A673 (cell line): ENCODE measurements at regions not wholly inside any gene's neighbourhood (a gene's known extent, or its start where the extent isn't known, plus 50 kb on each side); places are given as distances from the start of the nearest gene placed in this dataset.
A peak's percentile ranks its signal among the peaks of the same experiment; 100 is the strongest.

Source experiments
- BruUV-seq: library from RNA; stranded (reverse); fragments of 400-500 nt; replicated peaks from 2 replicates; lab custom pipeline; 2021; lab: Mats Ljungman, UMichigan
- CTCF ChIA-PET: fragments of 300-600 bp; sonication (Branson Sonifier 250); formaldehyde crosslinking; loops from one replicate; lab custom pipeline; 2022; ENCODE audit warnings: antibody characterized with exemption; lab: Charles Lee
- POLR2A ChIA-PET: fragments of 300-600 bp; sonication (Branson Sonifier 250); formaldehyde crosslinking; loops from one replicate; lab custom pipeline; 2022; ENCODE audit warnings: antibody characterized with exemption; ENCODE audit not compliant: low non-redundant PET; lab: Charles Lee
- DNase-seq: peaks from one replicate; pipeline ENCODE4 v3.0.0-alpha.2; 2015; ENCODE audit warnings: low spot score
- H3K27ac ChIP-seq: fragments of 200-600 bp; sonication (generic); 2 replicates; pipeline ENCODE4 v1.5.1; 2016; ENCODE audit warnings: mixed run types, low read depth, mild to moderate bottlenecking, mixed read lengths, antibody characterized with exemption, low read length; ENCODE audit not compliant: poor library complexity, severe bottlenecking
- H3K27me3 ChIP-seq: fragments of 200-600 bp; sonication (generic); replicated peaks from 2 replicates; pipeline ENCODE4 v1.6.1; 2017; ENCODE audit warnings: mixed run types, low read depth, mild to moderate bottlenecking, mixed read lengths, antibody characterized with exemption, low read length; ENCODE audit not compliant: insufficient read depth, poor library complexity
- H3K36me3 ChIP-seq: fragments of 200-600 bp; sonication (generic); 2 replicates; pipeline ENCODE4 v1.6.1; 2016; ENCODE audit warnings: mixed run types, mild to moderate bottlenecking, mixed read lengths, antibody characterized with exemption, low read length; ENCODE audit not compliant: insufficient read depth, poor library complexity, severe bottlenecking
- H3K4me1 ChIP-seq: fragments of 200-600 bp; sonication (generic); 2 replicates; pipeline ENCODE4 v1.6.1; 2017; ENCODE audit warnings: mixed run types, mild to moderate bottlenecking, mixed read lengths, antibody characterized with exemption, low read length; ENCODE audit not compliant: insufficient read depth, poor library complexity, severe bottlenecking
- H3K4me3 ChIP-seq: fragments of 200-600 bp; sonication (generic); 2 replicates; pipeline ENCODE4 v1.5.1; 2016; ENCODE audit warnings: low read depth, mixed run types, mild to moderate bottlenecking, mixed read lengths, low read length; ENCODE audit not compliant: poor library complexity, severe bottlenecking
- H3K9me3 ChIP-seq: fragments of 200-600 bp; sonication (generic); 2 replicates; pipeline ENCODE4 v1.6.1; 2016; ENCODE audit warnings: mixed run types, low read depth, mild to moderate bottlenecking, mixed read lengths, antibody characterized with exemption, low read length; ENCODE audit not compliant: poor library complexity, severe bottlenecking
- EZH2 ChIP-seq: fragments of 200-600 bp; sonication (generic); IDR thresholded peaks from 2 replicates; pipeline ENCODE4 v1.6.1; 2017; ENCODE audit warnings: borderline replicate concordance, low read depth, mild to moderate bottlenecking, mixed read lengths, antibody characterized with exemption, low read length; ENCODE audit not compliant: poor library complexity, severe bottlenecking
- intact Hi-C: fragments of 100-400 bp; cut with micrococcal nuclease; formaldehyde crosslinking; loops from one replicate; pipeline ENCODE4 v1.10.0; 2022; ENCODE audit not compliant: unreplicated experiment
- TF ChIP-seq, protein P1 (sequence below): fragments of 300-800, 200-600 bp; sonication (generic); conservative IDR thresholded peaks from 2 replicates; pipeline ENCODE4 v1.5.1; 2017; ENCODE audit warnings: low read depth, mild to moderate bottlenecking, antibody characterized with exemption, low read length, moderate library complexity, mixed read lengths

GRCh38 chr4:189362364-189362763 lies 578.3 kb upstream of the FRG1 start:
- Histone ChIP-seq H3K27ac (peak overlapping the region; percentile 16), H3K36me3 (no peaks in the 10 kb centered on the region), H3K9me3 (no peaks in the 10 kb centered on the region), H3K4me1 (peaks cover 7% of the 10 kb centered on the region), H3K27me3 (no peaks in the 10 kb centered on the region), H3K4me3 (peak overlapping the region; percentile 49)
- CTCF ChIA-PET, result no interaction called here
- POLR2A ChIA-PET, result no interaction called here
- BruUV-seq, result no TSS peak
- no peak for DNase-seq
- TF ChIP-seq, protein P1, sequence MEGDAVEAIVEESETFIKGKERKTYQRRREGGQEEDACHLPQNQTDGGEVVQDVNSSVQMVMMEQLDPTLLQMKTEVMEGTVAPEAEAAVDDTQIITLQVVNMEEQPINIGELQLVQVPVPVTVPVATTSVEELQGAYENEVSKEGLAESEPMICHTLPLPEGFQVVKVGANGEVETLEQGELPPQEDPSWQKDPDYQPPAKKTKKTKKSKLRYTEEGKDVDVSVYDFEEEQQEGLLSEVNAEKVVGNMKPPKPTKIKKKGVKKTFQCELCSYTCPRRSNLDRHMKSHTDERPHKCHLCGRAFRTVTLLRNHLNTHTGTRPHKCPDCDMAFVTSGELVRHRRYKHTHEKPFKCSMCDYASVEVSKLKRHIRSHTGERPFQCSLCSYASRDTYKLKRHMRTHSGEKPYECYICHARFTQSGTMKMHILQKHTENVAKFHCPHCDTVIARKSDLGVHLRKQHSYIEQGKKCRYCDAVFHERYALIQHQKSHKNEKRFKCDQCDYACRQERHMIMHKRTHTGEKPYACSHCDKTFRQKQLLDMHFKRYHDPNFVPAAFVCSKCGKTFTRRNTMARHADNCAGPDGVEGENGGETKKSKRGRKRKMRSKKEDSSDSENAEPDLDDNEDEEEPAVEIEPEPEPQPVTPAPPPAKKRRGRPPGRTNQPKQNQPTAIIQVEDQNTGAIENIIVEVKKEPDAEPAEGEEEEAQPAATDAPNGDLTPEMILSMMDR, result no peak
- no peak for TF ChIP-seq EZH2
- intact Hi-C loops, result no loop called here

DNA sequence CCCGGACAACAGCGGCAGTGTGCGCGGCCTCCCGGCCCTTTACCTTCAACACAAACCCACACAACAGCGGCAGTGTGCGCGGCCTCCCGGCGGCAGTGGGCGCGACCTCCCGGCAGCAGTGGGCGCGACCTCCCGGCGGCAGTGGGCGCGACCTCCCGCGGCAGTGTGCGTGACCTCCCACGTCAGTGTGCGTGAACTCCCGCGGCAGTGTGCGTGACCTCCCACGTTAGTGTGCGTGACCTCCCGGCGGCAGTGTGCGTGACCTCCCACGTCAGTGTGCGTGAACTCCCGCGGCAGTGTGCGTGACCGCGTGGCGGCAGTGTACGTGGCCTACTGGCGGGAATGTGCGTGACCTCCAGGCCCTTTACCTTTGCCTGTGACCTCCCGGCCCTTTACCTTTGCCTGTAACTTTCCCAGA lies 576.6 kb upstream of the FRG1 start:
- H3K4me1 ChIP-seq, result peaks cover 7% of the 10 kb centered on the region
- no TSS peak for BruUV-seq
- intact Hi-C loops, result no loop called here
- TF ChIP-seq, protein P1, result no peak
- TF ChIP-seq EZH2, result no peak
- H3K36me3 ChIP-seq, result no peaks in the 10 kb centered on the region
- ChIA-PET POLR2A (no interaction called here), CTCF (no interaction called here)
- H3K4me3 ChIP-seq, result peak overlapping the region; percentile 49
- no peak overlapping the region for H3K27ac ChIP-seq
- DNase-seq, result peak; percentile 66
- H3K9me3 ChIP-seq, result no peaks in the 10 kb centered on the region
- no peaks in the 10 kb centered on the region for H3K27me3 ChIP-seq

GRCh38 chr4:189365451-189365850 lies 575.2 kb upstream of the FRG1 start:
- intact Hi-C loops, result no loop called here
- no peaks in the 10 kb centered on the region for H3K36me3 ChIP-seq
- peaks cover 7% of the 10 kb centered on the region for H3K4me1 ChIP-seq
- DNase-seq, result no peak
- TF ChIP-seq, protein P1, result no peak
- TF ChIP-seq EZH2, result no peak
- H3K27ac ChIP-seq, result no peak overlapping the region
- ChIA-PET POLR2A (no interaction called here), CTCF (no interaction called here)
- BruUV-seq, result no TSS peak
- H3K27me3 ChIP-seq, result no peaks in the 10 kb centered on the region
- no peaks in the 10 kb centered on the region for H3K9me3 ChIP-seq
- no peak overlapping the region for H3K4me3 ChIP-seq
